ENCODE measurements at regions not wholly inside any gene's neighbourhood (a gene's known extent, or its start where the extent isn't known, plus 50 kb on each side); places are given as distances from the start of the nearest gene placed in this dataset.
A peak's percentile ranks its signal among the peaks of the same experiment; 100 is the strongest.

DNA sequence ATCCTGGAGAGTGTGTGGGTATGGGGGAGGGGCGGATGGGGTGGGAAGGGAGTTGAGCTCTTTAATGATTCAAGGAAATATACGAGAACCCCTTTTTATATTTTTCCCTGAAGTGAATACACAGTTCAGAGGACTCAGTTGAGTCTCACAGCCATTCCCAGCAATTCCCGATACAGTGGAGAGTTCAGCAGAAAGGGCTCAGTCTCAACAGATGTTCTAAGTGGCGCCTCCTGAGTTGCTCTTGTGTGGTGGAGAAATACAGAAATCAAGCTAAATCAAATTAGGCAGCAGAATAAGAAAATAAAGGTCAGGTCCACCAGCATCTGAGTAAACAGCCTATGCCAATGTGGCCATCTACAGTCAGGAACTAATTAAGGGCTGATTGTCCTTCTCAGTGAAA lies 372.1 kb downstream of the NR2F2 start:
- Histone ChIP-seq H2AFZ (ENCODE audit: low read length) (no peak overlapping the region), H3K4me2 (ENCODE audit: extremely low read depth, insufficient read depth, low read length) (no peak overlapping the region)
- TF ChIP-seq EZH2 (IDR thresholded peaks at IDR 0.05; ENCODE audit: low read length, missing control alignments) (no peak), CTCF (conservative IDR thresholded peaks at IDR 0.05 in 1 of 2, IDR thresholded peaks at IDR 0.05 in 1 of 2; ENCODE audit: low read depth in 1 of 2, low read length in 2 of 2) (no peak)

GRCh38 chr15:96703091-96703490 lies 372.6 kb downstream of the NR2F2 start:
- H3K36me3 ChIP-seq (ENCODE audit: control insufficient read depth, insufficient read depth, low read length), result no peaks in the 10 kb centered on the region
- H3K27ac ChIP-seq (ENCODE audit: insufficient read depth, low read length), result no peak overlapping the region
- DNase-seq (ENCODE audit: low read depth in 2 of 2), result no peak
- no peak overlapping the region for H3K4me2 ChIP-seq (ENCODE audit: extremely low read depth, insufficient read depth, low read length)
- no peaks in the 10 kb centered on the region for H3K79me2 ChIP-seq (ENCODE audit: control insufficient read depth, insufficient read depth, low read length)
- H3K9me3 ChIP-seq (ENCODE audit: control insufficient read depth, insufficient read depth, low read depth, low read length), result no peaks in the 10 kb centered on the region
- H2AFZ ChIP-seq (ENCODE audit: low read length), result no peak overlapping the region
- H4K20me1 ChIP-seq (ENCODE audit: control insufficient read depth, extremely low read depth, insufficient read depth, low read length), result no peaks in the 10 kb centered on the region
- no peaks in the 10 kb centered on the region for H3K4me1 ChIP-seq (ENCODE audit: control insufficient read depth, extremely low read depth, insufficient read depth, low read length)
- no peak overlapping the region for H3K4me3 ChIP-seq (replicated peaks in 1 of 4; ENCODE audit: control extremely low read depth in 1 of 4, insufficient read depth in 1 of 4, low read depth in 3 of 4, low read length in 4 of 4)
- TF ChIP-seq CTCF (conservative IDR thresholded peaks at IDR 0.05 in 1 of 2, IDR thresholded peaks at IDR 0.05 in 1 of 2; ENCODE audit: low read depth in 1 of 2, low read length in 2 of 2) (no peak), EZH2 (IDR thresholded peaks at IDR 0.05; ENCODE audit: low read length, missing control alignments) (no peak)
- H3K27me3 ChIP-seq (ENCODE audit: control insufficient read depth, insufficient read depth, low read length), result no peaks in the 10 kb centered on the region
- H3K9ac ChIP-seq (ENCODE audit: insufficient read depth, low read length), result no peak overlapping the region

More for the DNA sequence above, 372.1 kb downstream of the NR2F2 start:
- no peaks in the 10 kb centered on the region for H3K79me2 ChIP-seq (ENCODE audit: control insufficient read depth, insufficient read depth, low read length)
- no peaks in the 10 kb centered on the region for H3K36me3 ChIP-seq (ENCODE audit: control insufficient read depth, insufficient read depth, low read length)
- H3K4me3 ChIP-seq (replicated peaks in 1 of 4; ENCODE audit: control extremely low read depth in 1 of 4, insufficient read depth in 1 of 4, low read depth in 3 of 4, low read length in 4 of 4), result no peak overlapping the region
- H3K27me3 ChIP-seq (ENCODE audit: control insufficient read depth, insufficient read depth, low read length), result no peaks in the 10 kb centered on the region
- H3K4me1 ChIP-seq (ENCODE audit: control insufficient read depth, extremely low read depth, insufficient read depth, low read length), result no peaks in the 10 kb centered on the region
- no peaks in the 10 kb centered on the region for H3K9me3 ChIP-seq (ENCODE audit: control insufficient read depth, insufficient read depth, low read depth, low read length)
- no peak overlapping the region for H3K9ac ChIP-seq (ENCODE audit: insufficient read depth, low read length)
- H4K20me1 ChIP-seq (ENCODE audit: control insufficient read depth, extremely low read depth, insufficient read depth, low read length), result no peaks in the 10 kb centered on the region
- H3K27ac ChIP-seq (ENCODE audit: insufficient read depth, low read length), result no peak overlapping the region
- no peak for DNase-seq (ENCODE audit: low read depth in 2 of 2)

- H3K27me3 ChIP-seq (ENCODE audit: control insufficient read depth, insufficient read depth, low read length), result no peaks in the 10 kb centered on the region
- no peak overlapping the region for H3K4me3 ChIP-seq (replicated peaks in 1 of 4; ENCODE audit: control extremely low read depth in 1 of 4, insufficient read depth in 1 of 4, low read depth in 3 of 4, low read length in 4 of 4)
- DNase-seq (ENCODE audit: low read depth in 2 of 2), result peak; percentile 8 to 37
- no peaks in the 10 kb centered on the region for H3K36me3 ChIP-seq (ENCODE audit: control insufficient read depth, insufficient read depth, low read length)
- H4K20me1 ChIP-seq (ENCODE audit: control insufficient read depth, extremely low read depth, insufficient read depth, low read length), result no peaks in the 10 kb centered on the region
- H3K79me2 ChIP-seq (ENCODE audit: control insufficient read depth, insufficient read depth, low read length), result no peaks in the 10 kb centered on the region
- no peak overlapping the region for H2AFZ ChIP-seq (ENCODE audit: low read length)
- H3K9ac ChIP-seq (ENCODE audit: insufficient read depth, low read length), result no peak overlapping the region
- TF ChIP-seq CTCF (conservative IDR thresholded peaks at IDR 0.05 in 1 of 2, IDR thresholded peaks at IDR 0.05 in 1 of 2; ENCODE audit: low read depth in 1 of 2, low read length in 2 of 2) (no peak), EZH2 (IDR thresholded peaks at IDR 0.05; ENCODE audit: low read length, missing control alignments) (no peak)
- no peak overlapping the region for H3K27ac ChIP-seq (ENCODE audit: insufficient read depth, low read length)
- H3K4me1 ChIP-seq (ENCODE audit: control insufficient read depth, extremely low read depth, insufficient read depth, low read length), result no peaks in the 10 kb centered on the region
- no peaks in the 10 kb centered on the region for H3K9me3 ChIP-seq (ENCODE audit: control insufficient read depth, insufficient read depth, low read depth, low read length)
- no peak overlapping the region for H3K4me2 ChIP-seq (ENCODE audit: extremely low read depth, insufficient read depth, low read length)
These were observed 373.5 kb downstream of the NR2F2 start for GRCh38 chr15:96703794-96704550.

All from fibroblast of lung (primary cell).